Endothelial cell of hepatic sinusoid (primary cell): ENCODE measurements at regions not wholly inside any gene's neighbourhood (a gene's known extent, or its start where the extent isn't known, plus 50 kb on each side); places are given as distances from the start of the nearest gene placed in this dataset.
"Not testable (repeated sequence)": the region's sequence is repeated elsewhere in the genome, so short reads cannot be mapped to it uniquely, and the experiment has no call there.

ENCODE experiments used
- in situ Hi-C: cut with HindIII; loops from 2 replicates; pipeline ENCODE4 v1.10.0; 2017; ENCODE audit warnings: low sequenced_read_pairs

GRCh38 chr12:105622220-105622619 lies 291.7 kb downstream of the C12orf75 start:
- in situ Hi-C loops: no loop called here

- in situ Hi-C loops: no loop called here
Observed at GRCh38 chr12:105622846-105623736, 292.6 kb downstream of the C12orf75 start.

- in situ Hi-C loops: no loop called here
Observed at GRCh38 chr12:105626653-105627052, 296.2 kb downstream of the C12orf75 start.

GRCh38 chr12:105637470-105637869 lies 307.0 kb downstream of the C12orf75 start:
- in situ Hi-C loops: no loop called here

- in situ Hi-C loops: no loop called here
Observed at GRCh38 chr12:105640761-105641160, 310.3 kb downstream of the C12orf75 start.

GRCh38 chr12:105641749-105642148 lies 311.3 kb downstream of the C12orf75 start:
- in situ Hi-C loops: no loop called here

GRCh38 chr12:105644770-105645169 lies 314.3 kb downstream of the C12orf75 start:
- in situ Hi-C loops: no loop called here

GRCh38 chr12:105654606-105655005 lies 324.1 kb downstream of the C12orf75 start:
- in situ Hi-C loops: no loop called here

GRCh38 chr12:105658389-105658788 lies 327.9 kb downstream of the C12orf75 start:
- in situ Hi-C loops: no loop called here

- in situ Hi-C loops: no loop called here
Observed at GRCh38 chr12:105659355-105660075, 329.0 kb downstream of the C12orf75 start.

- in situ Hi-C loops: not testable (repeated sequence)
Observed at GRCh38 chr12:105664765-105665164, 334.3 kb downstream of the C12orf75 start.

GRCh38 chr12:105665366-105665765 lies 334.9 kb downstream of the C12orf75 start:
- in situ Hi-C loops: no loop called here

- in situ Hi-C loops: no loop called here
Observed at GRCh38 chr12:105667973-105668743, 337.7 kb downstream of the C12orf75 start.

- in situ Hi-C loops: no loop called here
Observed at GRCh38 chr12:105670672-105671071, 340.2 kb downstream of the C12orf75 start.

GRCh38 chr12:105671720-105672119 lies 341.2 kb downstream of the C12orf75 start:
- in situ Hi-C loops: no loop called here

GRCh38 chr12:105672121-105672975 lies 341.9 kb downstream of the C12orf75 start:
- in situ Hi-C loops: no loop called here

- in situ Hi-C loops: no loop called here
Observed at GRCh38 chr12:105674871-105675699, 344.6 kb downstream of the C12orf75 start.

GRCh38 chr12:105676694-105677093 lies 346.2 kb downstream of the C12orf75 start:
- in situ Hi-C loops: no loop called here

- in situ Hi-C loops: no loop called here
Observed at GRCh38 chr12:105677672-105678071, 347.2 kb downstream of the C12orf75 start.
